OCI-LY3 (cell line): ENCODE measurements at regions not wholly inside any gene's neighbourhood (a gene's known extent, or its start where the extent isn't known, plus 50 kb on each side); places are given as distances from the start of the nearest gene placed in this dataset.

Experiments
- H2AFZ ChIP-seq: fragments of 200-600, 300-600 bp; shearing (Covaris generic); 2 replicates; pipeline ENCODE4 v1.6.0; 2014; ENCODE audit warnings: antibody characterized with exemption, low read depth, low read length
- H3K27ac ChIP-seq: fragments of 200-600, 300-600 bp; sonication (generic); 2 replicates; pipeline ENCODE4 v1.5.1; 2014; ENCODE audit warnings: mild to moderate bottlenecking, low read length, moderate library complexity, mixed read lengths
- H3K27me3 ChIP-seq: fragments of 200-600, 300-600 bp; sonication (generic); 2 replicates; pipeline ENCODE4 v1.6.1; 2014; ENCODE audit warnings: low read depth, low read length, mixed read lengths
- H3K36me3 ChIP-seq: fragments of 200-600, 300-600 bp; sonication (generic); replicated peaks from 2 replicates; pipeline ENCODE3; 2014; ENCODE audit warnings: low read depth, low read length, mixed read lengths
- H3K4me1 ChIP-seq: fragments of 300-600, 200-600 bp; sonication (generic); 2 replicates; pipeline ENCODE4 v1.6.1; 2014; ENCODE audit warnings: low read length, mixed read lengths
- H3K4me2 ChIP-seq: fragments of 200-600, 300-600 bp; sonication (generic); 2 replicates; pipeline ENCODE4 v1.6.1; 2014; ENCODE audit warnings: low read length, mixed read lengths
- H3K4me3 ChIP-seq: fragments of 300-600, 200-600 bp; sonication (generic); 2 replicates; pipeline ENCODE4 v1.5.1; 2014; ENCODE audit warnings: antibody characterized with exemption, mild to moderate bottlenecking, low read length, moderate library complexity
- H3K79me2 ChIP-seq: fragments of 300-600, 200-600 bp; shearing (Covaris generic); 2 replicates; pipeline ENCODE4 v1.6.1; 2014; ENCODE audit warnings: mild to moderate bottlenecking, low read length, mixed read lengths
- H3K9ac ChIP-seq: fragments of 300-600, 200-600 bp; shearing (Covaris generic); 2 replicates; pipeline ENCODE4 v1.6.0; 2014; ENCODE audit warnings: mild to moderate bottlenecking, low read length, moderate library complexity
- H3K9me3 ChIP-seq: fragments of 200-600, 300-600 bp; shearing (Covaris generic); 2 replicates; pipeline ENCODE4 v1.6.1; 2014; ENCODE audit warnings: low read length, mixed read lengths; ENCODE audit not compliant: insufficient read depth
- H4K20me1 ChIP-seq: fragments of 200-600, 300-600 bp; sonication (generic); 2 replicates; pipeline ENCODE4 v1.6.1; 2016; ENCODE audit warnings: low read length, mixed read lengths; ENCODE audit not compliant: insufficient read depth
- CTCF ChIP-seq: fragments of 200-600, 300-600 bp; sonication (generic); IDR thresholded peaks from 2 replicates; pipeline ENCODE4 v1.5.1; 2014; ENCODE audit warnings: antibody characterized with exemption, low read length, low read depth
- EZH2phosphoT487 ChIP-seq: fragments of 200-600 bp; shearing (Covaris generic); IDR thresholded peaks from 2 replicates; pipeline ENCODE4 v1.6.1; 2018; ENCODE audit warnings: antibody characterized with exemption, mixed run types, low read depth

DNA sequence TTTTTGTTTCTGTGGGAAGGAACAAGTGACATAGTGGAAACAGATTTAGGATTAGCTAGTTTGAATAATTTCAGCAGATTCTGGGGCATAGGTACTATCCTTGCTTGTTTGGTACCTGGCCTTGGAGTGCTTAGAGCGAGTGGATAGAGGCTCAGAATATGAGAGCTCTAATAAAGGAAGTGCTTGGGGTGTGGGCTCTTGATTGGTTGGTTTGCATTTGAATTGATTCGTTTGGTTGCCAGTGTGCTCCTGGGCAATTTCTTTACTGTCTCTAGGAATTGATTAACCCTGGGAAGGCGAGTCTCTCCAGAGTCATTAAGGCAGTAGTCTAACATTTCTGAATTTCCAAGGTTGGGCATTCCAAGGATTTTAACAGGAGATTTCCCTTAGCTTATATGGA is 98.0 kb downstream of the DTWD1 start:
- Histone ChIP-seq H3K27me3 (no peaks in the 10 kb centered on the region), H3K4me3 (no peak overlapping the region), H3K27ac (no peak overlapping the region), H3K4me1 (peaks cover 7% of the 10 kb centered on the region; the same call in 1 of the 2 replicates), H3K36me3 (no peaks in the 10 kb centered on the region), H3K9me3 (no peaks in the 10 kb centered on the region), H3K79me2 (no peaks in the 10 kb centered on the region), H2AFZ (no peak overlapping the region), H3K4me2 (no peak overlapping the region), H4K20me1 (no peaks in the 10 kb centered on the region), H3K9ac (no peak overlapping the region)
- TF ChIP-seq CTCF = no peak
- no peak for TF ChIP-seq EZH2phosphoT487

DNA sequence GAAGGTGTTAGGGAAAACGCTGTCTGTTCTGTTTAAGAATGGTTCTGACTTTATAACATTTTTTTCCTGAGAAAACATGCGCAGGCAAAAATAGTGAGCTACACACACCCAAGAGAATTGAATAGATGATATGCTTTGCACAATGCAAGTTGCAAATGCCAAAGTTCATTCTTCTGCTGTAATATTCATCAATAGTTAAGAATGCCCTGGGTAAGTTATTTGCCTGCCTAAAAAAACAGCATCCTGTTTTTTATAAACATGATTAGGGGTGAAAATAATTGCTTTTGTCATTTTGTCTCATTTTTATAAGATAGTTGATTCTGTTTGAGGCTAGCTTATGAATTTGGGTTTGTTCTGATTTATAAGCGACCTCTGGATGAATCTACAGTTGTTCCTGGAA is 99.4 kb downstream of the DTWD1 start:
- Histone ChIP-seq H3K36me3 (no peaks in the 10 kb centered on the region), H2AFZ (no peak overlapping the region), H3K9ac (no peak overlapping the region), H3K9me3 (no peaks in the 10 kb centered on the region), H3K27ac (no peak overlapping the region), H3K4me1 (peaks cover 2% of the 10 kb centered on the region; the same call in 1 of the 2 replicates), H3K4me3 (no peak overlapping the region), H4K20me1 (no peaks in the 10 kb centered on the region), H3K27me3 (no peaks in the 10 kb centered on the region), H3K4me2 (no peak overlapping the region), H3K79me2 (no peaks in the 10 kb centered on the region)
- no peak for TF ChIP-seq EZH2phosphoT487

GRCh38 chr15:49721091-49721490 is 100.2 kb downstream of the DTWD1 start:
- TF ChIP-seq EZH2phosphoT487 (no peak), CTCF (no peak)
- Histone ChIP-seq H3K36me3 (no peaks in the 10 kb centered on the region), H4K20me1 (no peaks in the 10 kb centered on the region), H3K27me3 (no peaks in the 10 kb centered on the region), H2AFZ (no peak overlapping the region), H3K4me1 (no peaks in the 10 kb centered on the region), H3K4me2 (no peak overlapping the region), H3K27ac (no peak overlapping the region), H3K79me2 (no peaks in the 10 kb centered on the region), H3K9me3 (no peaks in the 10 kb centered on the region), H3K9ac (no peak overlapping the region), H3K4me3 (no peak overlapping the region)

DNA sequence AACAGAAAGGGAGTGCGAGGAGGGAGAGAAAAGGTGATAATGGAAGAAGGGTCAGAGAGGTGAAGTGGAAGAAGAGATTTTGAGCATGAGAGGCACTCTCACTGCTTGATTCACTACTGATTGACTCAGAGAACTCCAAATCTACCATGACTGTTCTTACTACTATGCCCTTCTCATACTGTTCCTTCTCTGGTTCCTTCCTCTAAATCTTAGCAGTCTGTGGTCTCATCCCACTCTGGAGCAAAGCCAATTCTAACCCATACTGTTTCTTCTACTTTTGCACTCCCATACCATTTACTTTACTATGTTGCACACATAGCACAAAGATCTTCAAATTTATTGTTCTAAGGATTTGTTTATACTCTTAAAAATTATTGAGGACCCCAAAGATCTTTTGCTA is 100.8 kb downstream of the DTWD1 start:
- H4K20me1 ChIP-seq = no peaks in the 10 kb centered on the region
- no peak overlapping the region for H2AFZ ChIP-seq
- H3K4me1 ChIP-seq = no peaks in the 10 kb centered on the region
- H3K27ac ChIP-seq = no peak overlapping the region
- no peaks in the 10 kb centered on the region for H3K79me2 ChIP-seq
- no peak overlapping the region for H3K9ac ChIP-seq
- TF ChIP-seq EZH2phosphoT487 (no peak), CTCF (no peak)
- no peak overlapping the region for H3K4me2 ChIP-seq
- no peaks in the 10 kb centered on the region for H3K27me3 ChIP-seq
- H3K9me3 ChIP-seq = no peaks in the 10 kb centered on the region
- H3K36me3 ChIP-seq = no peaks in the 10 kb centered on the region
- H3K4me3 ChIP-seq = no peak overlapping the region

DNA sequence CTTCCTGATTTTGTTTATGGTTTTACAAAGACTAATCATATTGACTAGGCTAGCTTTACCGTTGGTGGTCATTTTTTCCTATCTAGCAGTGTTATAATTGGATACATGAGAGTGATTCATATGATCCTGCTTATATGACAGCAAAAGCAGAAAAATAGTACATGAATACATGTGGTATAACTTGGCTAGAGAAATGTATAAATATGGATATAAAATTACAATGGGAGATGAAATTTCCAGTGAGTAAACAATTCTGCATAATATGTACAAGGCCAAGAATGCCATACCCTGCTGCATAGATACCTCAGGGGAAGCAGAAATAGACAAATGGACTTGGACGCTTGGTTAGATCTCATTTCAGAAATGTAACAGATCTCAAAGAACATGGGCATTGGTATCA is 103.1 kb downstream of the DTWD1 start:
- H3K9me3 ChIP-seq = no peaks in the 10 kb centered on the region
- TF ChIP-seq EZH2phosphoT487 = no peak
- no peak for TF ChIP-seq CTCF
- no peak overlapping the region for H3K9ac ChIP-seq
- H2AFZ ChIP-seq = no peak overlapping the region
- H3K79me2 ChIP-seq = no peaks in the 10 kb centered on the region
- H3K27me3 ChIP-seq = no peaks in the 10 kb centered on the region
- no peak overlapping the region for H3K4me3 ChIP-seq
- H3K4me2 ChIP-seq = no peak overlapping the region
- no peaks in the 10 kb centered on the region for H3K4me1 ChIP-seq
- no peak overlapping the region for H3K27ac ChIP-seq
- no peaks in the 10 kb centered on the region for H3K36me3 ChIP-seq
- H4K20me1 ChIP-seq = no peaks in the 10 kb centered on the region
